ENCODE measurements at regions not wholly inside any gene's neighbourhood (a gene's known extent, or its start where the extent isn't known, plus 50 kb on each side); places are given as distances from the start of the nearest gene placed in this dataset.

GRCh38 chr6:26246058-26246457 lies 118.9 kb upstream of the BTN3A2 start:
- DNase-seq (ENCODE audit: low spot score) (no peak), ATAC-seq (no peak)
- intact Hi-C loops (cut with DNase I): no loop called here

GRCh38 chr6:26246553-26246952 lies 118.4 kb upstream of the BTN3A2 start:
- ATAC-seq (no peak), DNase-seq (ENCODE audit: low spot score) (no peak)
- intact Hi-C loops (cut with DNase I): no loop called here

- intact Hi-C loops (cut with DNase I): no loop called here
- peak; percentile 41 for ATAC-seq
- no peak for DNase-seq (ENCODE audit: low spot score)
Measured at GRCh38 chr6:26249707-26249956, 115.4 kb upstream of the BTN3A2 start.

GRCh38 chr6:26249957-26250697 lies 114.9 kb upstream of the BTN3A2 start:
- DNase-seq (ENCODE audit: low spot score): no peak
- intact Hi-C loops (cut with DNase I): no loop called here
- ATAC-seq: peak; percentile 57

- intact Hi-C loops (cut with DNase I): no loop called here
- ATAC-seq (peak; percentile 42), DNase-seq (ENCODE audit: low spot score) (no peak)
Measured at GRCh38 chr6:26250698-26251044, 114.3 kb upstream of the BTN3A2 start.

GRCh38 chr6:26251354-26252076 lies 113.5 kb upstream of the BTN3A2 start:
- intact Hi-C loops (cut with DNase I): no loop called here

GRCh38 chr6:26252077-26252472 lies 112.9 kb upstream of the BTN3A2 start:
- DNase-seq (ENCODE audit: low spot score): no peak
- ATAC-seq: no peak
- intact Hi-C loops (cut with DNase I): no loop called here

More at GRCh38 chr6:26251354-26252076, 113.5 kb upstream of the BTN3A2 start:
- DNase-seq (ENCODE audit: low spot score) (no peak), ATAC-seq (peak; percentile 75)

- ATAC-seq (no peak), DNase-seq (ENCODE audit: low spot score) (no peak)
- intact Hi-C loops (cut with DNase I): no loop called here
Measured at GRCh38 chr6:26254724-26255123, 110.3 kb upstream of the BTN3A2 start.

- DNase-seq (ENCODE audit: low spot score) (no peak), ATAC-seq (no peak)
- intact Hi-C loops (cut with DNase I): no loop called here
Measured at GRCh38 chr6:26257272-26257671, 107.7 kb upstream of the BTN3A2 start.

GRCh38 chr6:26258212-26258977 lies 106.6 kb upstream of the BTN3A2 start:
- ATAC-seq: no peak
- DNase-seq (ENCODE audit: low spot score): no peak
- intact Hi-C loops (cut with DNase I): no loop called here

- DNase-seq (ENCODE audit: low spot score) (no peak), ATAC-seq (no peak)
- intact Hi-C loops (cut with DNase I): no loop called here
Measured at GRCh38 chr6:26260110-26260637, 104.8 kb upstream of the BTN3A2 start.

- no peak for ATAC-seq
- DNase-seq (ENCODE audit: low spot score): no peak
- intact Hi-C loops (cut with DNase I): no loop called here
Measured at GRCh38 chr6:26260725-26261490, 104.1 kb upstream of the BTN3A2 start.

GRCh38 chr6:26264547-26264946 lies 100.5 kb upstream of the BTN3A2 start:
- no peak for DNase-seq (ENCODE audit: low spot score)
- no peak for ATAC-seq
- intact Hi-C loops (cut with DNase I): no loop called here

- DNase-seq (ENCODE audit: low spot score) (no peak), ATAC-seq (no peak)
- intact Hi-C loops (cut with DNase I): no loop called here
Measured at GRCh38 chr6:26267083-26267589, 97.9 kb upstream of the BTN3A2 start.

- ATAC-seq (no peak), DNase-seq (ENCODE audit: low spot score) (no peak)
- intact Hi-C loops (cut with DNase I): no loop called here
Measured at GRCh38 chr6:26268659-26269402, 96.2 kb upstream of the BTN3A2 start.

- ATAC-seq (no peak), DNase-seq (ENCODE audit: low spot score) (no peak)
- intact Hi-C loops (cut with DNase I): no loop called here
Measured at GRCh38 chr6:26269531-26270485, 95.2 kb upstream of the BTN3A2 start.

GRCh38 chr6:26270486-26270861 lies 94.5 kb upstream of the BTN3A2 start:
- intact Hi-C loops (cut with DNase I): no loop called here
- no peak for ATAC-seq
- DNase-seq (ENCODE audit: low spot score): no peak

All from sciatic nerve (tissue), 2 donors.